Left ventricle myocardium inferior (tissue), 1 donor: ENCODE measurements at regions not wholly inside any gene's neighbourhood (a gene's known extent, or its start where the extent isn't known, plus 50 kb on each side); places are given as distances from the start of the nearest gene placed in this dataset.

Experiments
- DNase-seq: peaks from one replicate; pipeline ENCODE4 v3.0.0-alpha.2; 2020
- H3K27ac ChIP-seq: fragments of 200-600 bp; replicated peaks from 2 replicates; pipeline ENCODE4 v1.8.0; 2021
- H3K27me3 ChIP-seq: fragments of 200-600 bp; 2 replicates; pipeline ENCODE4 v1.8.0; 2021; ENCODE audit warnings: low read depth
- H3K36me3 ChIP-seq: fragments of 200-600 bp; 2 replicates; pipeline ENCODE4 v1.8.0; 2021
- H3K4me1 ChIP-seq: fragments of 200-600 bp; 2 replicates; pipeline ENCODE4 v1.8.0; 2021
- H3K4me3 ChIP-seq: fragments of 200-600 bp; 2 replicates; pipeline ENCODE4 v1.8.0; 2021; ENCODE audit warnings: mild to moderate bottlenecking, moderate library complexity
- H3K9me3 ChIP-seq: fragments of 200-600 bp; replicated peaks from 2 replicates; pipeline ENCODE4 v1.8.0; 2021
- intact Hi-C: fragments of 100-400 bp; cut with micrococcal nuclease; formaldehyde crosslinking; loops from one replicate; pipeline ENCODE4 v1.11.0; 2022
- TF ChIP-seq, protein P1 (sequence below): fragments of 200-600 bp; IDR thresholded peaks from 2 replicates; pipeline ENCODE4 v1.8.0; 2021; ENCODE audit warnings: antibody characterized with exemption, mild to moderate bottlenecking, borderline replicate concordance
- donor health status: DM: no; HTN: yes; CAD: no; lungs with severe emphysema.

DNA sequence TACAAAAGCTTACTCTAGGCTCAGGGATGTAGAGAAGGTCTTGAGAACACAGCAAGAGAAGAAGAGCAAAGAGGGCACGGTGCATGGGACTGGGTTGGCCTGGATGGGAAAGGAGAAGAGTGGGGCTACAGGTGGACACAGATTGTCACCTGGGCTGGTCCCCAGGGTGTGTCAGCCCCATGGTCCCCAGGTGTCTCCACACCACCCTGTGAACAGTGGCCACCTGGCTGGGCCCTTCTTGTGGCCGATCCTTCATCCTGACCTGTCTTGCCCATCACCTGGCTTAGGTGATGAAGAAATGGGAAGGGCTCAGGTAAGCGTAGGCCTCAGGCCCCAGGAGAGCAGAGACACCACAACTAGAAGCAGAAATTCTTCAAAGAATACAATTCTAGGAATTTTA is 188.9 kb downstream of the TENT4A start:
- no peaks in the 10 kb centered on the region for H3K4me1 ChIP-seq
- no peaks in the 10 kb centered on the region for H3K36me3 ChIP-seq
- H3K9me3 ChIP-seq = peaks cover 13% of the 10 kb centered on the region
- H3K4me3 ChIP-seq = no peak overlapping the region
- intact Hi-C loops = no loop called here
- DNase-seq = no peak
- no peak overlapping the region for H3K27ac ChIP-seq
- H3K27me3 ChIP-seq = no peaks in the 10 kb centered on the region
- TF ChIP-seq, protein P1, sequence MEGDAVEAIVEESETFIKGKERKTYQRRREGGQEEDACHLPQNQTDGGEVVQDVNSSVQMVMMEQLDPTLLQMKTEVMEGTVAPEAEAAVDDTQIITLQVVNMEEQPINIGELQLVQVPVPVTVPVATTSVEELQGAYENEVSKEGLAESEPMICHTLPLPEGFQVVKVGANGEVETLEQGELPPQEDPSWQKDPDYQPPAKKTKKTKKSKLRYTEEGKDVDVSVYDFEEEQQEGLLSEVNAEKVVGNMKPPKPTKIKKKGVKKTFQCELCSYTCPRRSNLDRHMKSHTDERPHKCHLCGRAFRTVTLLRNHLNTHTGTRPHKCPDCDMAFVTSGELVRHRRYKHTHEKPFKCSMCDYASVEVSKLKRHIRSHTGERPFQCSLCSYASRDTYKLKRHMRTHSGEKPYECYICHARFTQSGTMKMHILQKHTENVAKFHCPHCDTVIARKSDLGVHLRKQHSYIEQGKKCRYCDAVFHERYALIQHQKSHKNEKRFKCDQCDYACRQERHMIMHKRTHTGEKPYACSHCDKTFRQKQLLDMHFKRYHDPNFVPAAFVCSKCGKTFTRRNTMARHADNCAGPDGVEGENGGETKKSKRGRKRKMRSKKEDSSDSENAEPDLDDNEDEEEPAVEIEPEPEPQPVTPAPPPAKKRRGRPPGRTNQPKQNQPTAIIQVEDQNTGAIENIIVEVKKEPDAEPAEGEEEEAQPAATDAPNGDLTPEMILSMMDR = no peak

DNA sequence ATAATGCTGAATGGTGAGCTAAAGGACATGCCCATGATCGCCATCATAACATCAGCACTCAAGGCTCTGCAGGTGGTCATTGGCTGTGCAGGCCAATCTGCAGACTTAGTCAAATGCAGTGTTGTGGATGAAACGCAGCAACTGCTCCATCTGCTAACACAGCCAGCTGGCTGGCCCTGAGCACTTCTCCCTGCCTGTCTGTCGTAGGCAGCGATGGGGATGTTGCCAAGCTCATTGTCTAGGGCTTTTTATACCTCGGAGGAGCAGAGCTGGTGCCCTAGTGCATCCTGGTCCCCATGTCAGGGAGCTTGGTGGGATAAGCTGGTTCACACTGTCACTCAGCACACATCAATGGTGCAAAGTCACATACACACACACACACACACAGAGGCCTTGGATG is 189.4 kb downstream of the TENT4A start:
- no peak for DNase-seq
- Histone ChIP-seq H3K36me3 (no peaks in the 10 kb centered on the region), H3K27ac (no peak overlapping the region), H3K9me3 (peaks cover 8% of the 10 kb centered on the region), H3K4me1 (no peaks in the 10 kb centered on the region), H3K4me3 (no peak overlapping the region), H3K27me3 (no peaks in the 10 kb centered on the region)
- TF ChIP-seq, protein P1 = no peak
- intact Hi-C loops = no loop called here

DNA sequence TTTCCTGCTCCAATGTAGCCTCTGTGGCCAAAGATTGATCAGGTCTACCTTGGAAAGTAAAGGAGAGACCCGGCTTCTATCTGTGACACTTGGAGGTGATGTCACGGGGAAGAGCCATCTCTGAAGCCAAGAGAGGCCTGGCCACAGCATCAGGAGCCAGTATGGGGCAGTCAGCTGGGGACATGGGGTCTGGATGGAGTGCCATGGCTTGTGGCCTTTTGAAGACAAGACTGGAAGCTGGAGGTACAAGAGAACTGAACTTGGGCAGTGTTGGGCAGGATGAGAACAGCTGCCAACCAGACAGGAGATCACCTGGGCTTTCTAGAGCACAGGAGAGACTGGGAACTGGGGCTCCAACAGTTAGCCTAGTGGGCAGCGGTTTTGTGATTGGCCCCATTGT is 190.7 kb downstream of the TENT4A start:
- Histone ChIP-seq H3K27ac (no peak overlapping the region), H3K27me3 (no peaks in the 10 kb centered on the region), H3K4me3 (no peak overlapping the region), H3K9me3 (no peaks in the 10 kb centered on the region), H3K4me1 (no peaks in the 10 kb centered on the region), H3K36me3 (no peaks in the 10 kb centered on the region)
- DNase-seq = no peak
- TF ChIP-seq, protein P1 = no peak
- intact Hi-C loops = no loop called here

DNA sequence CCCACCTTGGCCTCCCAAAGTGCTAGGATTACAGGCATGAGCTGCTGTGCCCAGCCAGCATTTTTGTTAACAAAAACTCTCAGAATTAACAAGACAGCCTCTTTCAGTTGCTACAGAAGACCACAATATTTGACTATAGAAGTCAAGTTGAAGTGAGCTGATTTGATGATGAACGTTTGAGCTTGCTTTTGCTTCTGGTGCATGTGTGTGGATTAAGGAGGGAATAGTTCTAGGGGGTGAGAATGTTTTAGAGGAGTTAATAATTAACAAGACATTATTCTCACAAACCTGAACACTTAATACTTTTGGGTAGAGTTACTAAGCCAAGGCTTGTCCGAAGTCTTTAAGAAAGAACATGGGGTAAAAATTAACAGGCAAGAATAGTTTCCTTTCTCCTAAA is 191.6 kb downstream of the TENT4A start:
- no peaks in the 10 kb centered on the region for H3K9me3 ChIP-seq
- no peaks in the 10 kb centered on the region for H3K36me3 ChIP-seq
- H3K4me1 ChIP-seq = no peaks in the 10 kb centered on the region
- DNase-seq = no peak
- intact Hi-C loops = no loop called here
- H3K27me3 ChIP-seq = no peaks in the 10 kb centered on the region
- H3K27ac ChIP-seq = peak overlapping the region; percentile 53
- no peak overlapping the region for H3K4me3 ChIP-seq
- TF ChIP-seq, protein P1 = no peak

DNA sequence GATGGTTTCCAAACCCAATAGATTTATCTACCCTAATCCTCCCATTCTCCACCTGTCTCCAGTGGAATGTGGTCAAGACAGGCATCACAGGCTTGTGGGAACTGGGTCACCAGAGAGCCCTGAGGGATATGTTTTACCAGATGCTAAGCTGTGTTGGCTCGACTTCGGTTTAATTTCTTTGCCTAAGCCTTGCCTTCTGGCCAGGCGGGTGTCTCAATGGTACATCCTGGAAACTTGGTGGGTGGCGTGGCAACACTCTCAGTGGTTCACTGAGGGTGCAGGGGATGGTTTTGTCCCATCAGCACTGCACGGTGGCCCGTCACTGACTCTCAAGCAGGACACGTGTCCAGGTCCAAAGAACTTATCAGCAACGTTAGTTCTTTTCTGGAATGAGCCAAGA is 192.2 kb downstream of the TENT4A start:
- Histone ChIP-seq H3K9me3 (no peaks in the 10 kb centered on the region), H3K4me1 (no peaks in the 10 kb centered on the region), H3K36me3 (no peaks in the 10 kb centered on the region), H3K4me3 (no peak overlapping the region), H3K27me3 (no peaks in the 10 kb centered on the region), H3K27ac (peak overlapping the region; percentile 53)
- TF ChIP-seq, protein P1 = no peak
- intact Hi-C loops = no loop called here
- DNase-seq = peak; percentile 33

DNA sequence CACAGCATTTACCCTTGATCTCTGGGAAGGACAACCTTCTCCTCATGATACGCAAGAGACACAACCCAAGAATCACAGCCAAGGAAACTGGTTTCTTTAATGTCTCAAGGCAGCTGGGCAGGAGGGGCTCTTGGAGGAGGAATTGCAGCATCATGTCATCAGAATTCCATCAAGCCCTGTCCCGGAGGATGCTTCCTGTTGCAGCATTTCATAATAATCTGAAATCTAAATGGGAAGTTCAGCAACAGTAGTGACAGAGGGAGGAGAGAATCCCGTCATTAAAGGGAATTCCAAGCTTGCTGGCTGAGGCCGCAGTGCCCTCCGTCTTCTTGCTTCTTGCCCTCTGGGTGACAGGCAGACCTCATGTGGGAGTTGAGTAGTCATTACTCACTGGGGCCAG is 192.7 kb downstream of the TENT4A start:
- no peak overlapping the region for H3K4me3 ChIP-seq
- peak overlapping the region; percentile 50 for H3K27ac ChIP-seq
- TF ChIP-seq, protein P1 = no peak
- intact Hi-C loops = no loop called here
- no peaks in the 10 kb centered on the region for H3K36me3 ChIP-seq
- DNase-seq = peak; percentile 22
- H3K9me3 ChIP-seq = no peaks in the 10 kb centered on the region
- no peaks in the 10 kb centered on the region for H3K4me1 ChIP-seq
- no peaks in the 10 kb centered on the region for H3K27me3 ChIP-seq
